HepG2 (cell line): ENCODE measurements at regions not wholly inside any gene's neighbourhood (a gene's known extent, or its start where the extent isn't known, plus 50 kb on each side); places are given as distances from the start of the nearest gene placed in this dataset.

Source experiments
- ATAC-seq: fragments of 200-7000 bp; cut with Tn5 transposase; 3 replicates; pipeline ENCODE4 v1.9.1; 2020; ENCODE audit warnings: mild to moderate bottlenecking, moderate library complexity
- BruUV-seq: library from RNA; stranded (reverse); fragments of 400-500 nt; replicated peaks from 2 replicates; lab custom pipeline; 2021; lab: Mats Ljungman, UMichigan
- CTCF ChIA-PET: fragments of 300-600 bp; formaldehyde crosslinking; extraction: SDS; loops from one replicate; lab custom pipeline; 2021; ENCODE audit warnings: low total read pairs, inconsistent platforms, low intra/inter-chr PET ratio; lab: Yijun Ruan, JAX
- POLR2A ChIA-PET: fragments of 350-600 bp; sonication (Branson Sonifier 250); formaldehyde crosslinking; loops from one replicate; lab custom pipeline; 2020; ENCODE audit warnings: antibody characterized with exemption, inconsistent platforms; lab: Yijun Ruan, JAX
- DNase-seq: peaks from one replicate; pipeline ENCODE4 v3.0.0-alpha.2; 2015; ENCODE audit warnings: low spot score
- FAIRE-seq: peaks from 3 replicates; lab custom pipeline; 2011; peaks lifted over from hg19 to GRCh38; lab: Jason Lieb, UNC
- H2AFZ ChIP-seq: one replicate; pipeline ENCODE4 v1.6.1; 2011; ENCODE audit warnings: low read length, inconsistent platforms
- H3K27ac ChIP-seq: fragments of 300-600 bp; 3 replicates; pipeline ENCODE4 v1.8.0; 2011; ENCODE audit warnings: mixed run types, mild to moderate bottlenecking, mixed read lengths, low read length, inconsistent platforms; ENCODE audit not compliant: insufficient read depth; ENCODE audit errors: extremely low read length
- H3K27me3 ChIP-seq, 2 experiments: fragments of 200-600 bp in 1 of 2; 2 replicates in 1 of 2; 3 replicates in 1 of 2; pipeline versions ENCODE4 v1.6.0 to v1.8.0; 2011; ENCODE audit warnings: low read length in 2 of 2, mild to moderate bottlenecking in 2 of 2, moderate library complexity in 2 of 2, inconsistent platforms in 1 of 2; ENCODE audit not compliant: insufficient read depth in 2 of 2, control insufficient read depth in 1 of 2
- H3K36me3 ChIP-seq, 2 experiments: fragments of 200-600 bp in 1 of 2; replicated peaks in 1 of 2; 2 replicates in 1 of 2; 3 replicates in 1 of 2; pipeline versions ENCODE4 v1.5.1 to v1.8.0; 2011; ENCODE audit warnings: low read length in 2 of 2, inconsistent platforms in 1 of 2; ENCODE audit not compliant: insufficient read depth in 2 of 2, control insufficient read depth in 1 of 2
- H3K4me1 ChIP-seq: 2 replicates; pipeline ENCODE4 v1.5.1; 2012; ENCODE audit warnings: low read length, inconsistent platforms; ENCODE audit not compliant: insufficient read depth
- H3K4me2 ChIP-seq: 2 replicates; pipeline ENCODE4 v1.6.0; 2011; ENCODE audit warnings: low read depth, low read length, inconsistent platforms
- H3K4me3 ChIP-seq, 3 experiments: fragments of 200-600 bp in 1 of 3; sonication (generic), shearing (Covaris generic) in 1 of 3; replicated peaks in 1 of 3; 2 replicates each; pipeline ENCODE4 v1.5.1; 2011 to 2016; ENCODE audit warnings: low read length in 3 of 3, inconsistent platforms in 2 of 3, low read depth in 2 of 3, mild to moderate bottlenecking in 2 of 3, control low read depth in 1 of 3, mixed read lengths in 1 of 3; ENCODE audit not compliant: insufficient read depth in 1 of 3
- H3K79me2 ChIP-seq: one replicate; pipeline ENCODE4 v1.6.1; 2011; ENCODE audit warnings: low read length, inconsistent platforms; ENCODE audit not compliant: insufficient read depth
- H3K9ac ChIP-seq: 2 replicates; pipeline ENCODE4 v1.6.0; 2011; ENCODE audit warnings: mild to moderate bottlenecking, low read depth, low read length, inconsistent platforms; ENCODE audit not compliant: insufficient read depth
- H3K9me3 ChIP-seq: 2 replicates; pipeline ENCODE4 v1.5.1; 2012; ENCODE audit warnings: mild to moderate bottlenecking, low read length
- H4K20me1 ChIP-seq: 2 replicates; pipeline ENCODE4 v1.6.0; 2011; ENCODE audit warnings: inconsistent platforms, mild to moderate bottlenecking, low read length, moderate library complexity; ENCODE audit not compliant: insufficient read depth
- CEBPG ChIP-seq: IDR thresholded peaks from 2 replicates; pipeline ENCODE4 v1.6.1; 2016
- ELK4 ChIP-seq: sonication (generic); formaldehyde crosslinking; IDR thresholded peaks from 2 replicates; pipeline ENCODE4 v1.9.0; 2021; ENCODE audit warnings: missing genetic modification reagents, borderline replicate concordance
- FOSL2 ChIP-seq: sonication (generic); formaldehyde crosslinking; IDR thresholded peaks from 2 replicates; pipeline ENCODE4 v1.4.0; 2020; ENCODE audit warnings: missing genetic modification reagents
- GMEB1 ChIP-seq: sonication (generic); formaldehyde crosslinking; IDR thresholded peaks from 2 replicates; pipeline ENCODE4 v1.5.1; 2020; ENCODE audit warnings: missing genetic modification reagents, mild to moderate bottlenecking, borderline replicate concordance
- HOXD1 ChIP-seq: sonication (generic); formaldehyde crosslinking; IDR thresholded peaks from 2 replicates; pipeline ENCODE4 v1.5.0; 2020; ENCODE audit warnings: missing genetic modification reagents
- MIXL1 ChIP-seq: IDR thresholded peaks from 2 replicates; pipeline ENCODE4 v1.6.1; 2016
- NCOA1 ChIP-seq: sonication (generic); formaldehyde crosslinking; IDR thresholded peaks from 2 replicates; pipeline ENCODE4 v1.9.0; 2021; ENCODE audit warnings: missing genetic modification reagents
- THAP7 ChIP-seq: sonication (generic); formaldehyde crosslinking; IDR thresholded peaks from 2 replicates; pipeline ENCODE4 v1.8.1; 2023; ENCODE audit warnings: mild to moderate bottlenecking, missing genetic modification reagents
- ZBTB20 ChIP-seq: sonication (generic); formaldehyde crosslinking; IDR thresholded peaks from 2 replicates; pipeline ENCODE4 v1.8.1; 2023; ENCODE audit warnings: missing genetic modification reagents, low read depth, mild to moderate bottlenecking, borderline replicate concordance
- ZNF256 ChIP-seq: sonication (generic); formaldehyde crosslinking; conservative IDR thresholded peaks from 2 replicates; pipeline ENCODE4 v1.4.0; 2020; ENCODE audit warnings: missing genetic modification reagents
- ZNF280D ChIP-seq: sonication (generic); formaldehyde crosslinking; IDR thresholded peaks from 2 replicates; pipeline ENCODE4 v1.5.1; 2020; ENCODE audit warnings: mild to moderate bottlenecking, missing genetic modification reagents
- ZNF556 ChIP-seq: sonication (generic); formaldehyde crosslinking; IDR thresholded peaks from 2 replicates; pipeline ENCODE4 v1.4.0; 2020; ENCODE audit warnings: mild to moderate bottlenecking, missing genetic modification reagents, borderline replicate concordance
- ZNF670 ChIP-seq: sonication (generic); formaldehyde crosslinking; IDR thresholded peaks from 2 replicates; pipeline ENCODE4 v1.8.0; 2022; ENCODE audit warnings: mild to moderate bottlenecking, missing genetic modification reagents, borderline replicate concordance
- ZNF7 ChIP-seq: IDR thresholded peaks from 2 replicates; pipeline ENCODE4 v1.6.1; 2016; ENCODE audit warnings: missing biosample characterization, missing genetic modification reagents
- WGBS: methylation state at CpG from one replicate; pipeline ENCODE4 v1.1.6; 2017; ENCODE audit warnings: low lambda C conversion rate; 5-methylcytosine and 5-hydroxymethylcytosine counted together
- in situ Hi-C: cut with HindIII; loops from 2 replicates; pipeline ENCODE4 v1.10.0; 2017; ENCODE audit warnings: low pct_unique_long_range_greater_than_20kb; ENCODE audit not compliant: extremely low pct_ligation_motif_present
- intact Hi-C: fragments of 100-400 bp; cut with micrococcal nuclease; formaldehyde crosslinking; loops from one replicate; pipeline ENCODE4 v1.10.0; 2022; ENCODE audit not compliant: unreplicated experiment

GRCh38 chr15:37246065-37246464, 145.7 kb upstream of the MEIS2 start:
- ChIA-PET POLR2A (no interaction called here), CTCF (no interaction called here)
- Histone ChIP-seq H3K9ac (no peak overlapping the region), H3K4me3 (no peak overlapping the region), H3K4me2 (no peak overlapping the region), H3K79me2 (no peaks in the 10 kb centered on the region), H3K27me3 (no peaks in the 10 kb centered on the region), H3K27ac (no peak overlapping the region), H3K9me3 (no peaks in the 10 kb centered on the region), H2AFZ (no peak overlapping the region), H3K36me3 (no peaks in the 10 kb centered on the region), H3K4me1 (no peaks in the 10 kb centered on the region), H4K20me1 (no peaks in the 10 kb centered on the region)
- no peak for FAIRE-seq
- no peak for TF ChIP-seq GMEB1 (CRISPR knock-in tag)
- TF ChIP-seq NCOA1 (CRISPR knock-in tag): no peak
- TF ChIP-seq ZNF7: no peak
- no peak for TF ChIP-seq ZNF256 (CRISPR knock-in tag)
- TF ChIP-seq ZNF670: no peak
- 3% methylated on average over 1 of the region's 1 CpG for WGBS
- in situ Hi-C loops (loop anchor here (25.0 kb wide), 1 partner anchor 616 kb away; no protein-coding TSS in a partner anchor), intact Hi-C loops (no loop called here)
- BruUV-seq: no TSS peak
- DNase-seq: no peak
- ATAC-seq: no peak

- intact Hi-C loops: no loop called here
- Histone ChIP-seq H3K4me2 (no peak overlapping the region), H3K79me2 (no peaks in the 10 kb centered on the region), H3K4me3 (no peak overlapping the region), H3K9me3 (no peaks in the 10 kb centered on the region), H4K20me1 (no peaks in the 10 kb centered on the region), H3K27ac (no peak overlapping the region), H3K36me3 (no peaks in the 10 kb centered on the region), H2AFZ (no peak overlapping the region), H3K4me1 (no peaks in the 10 kb centered on the region), H3K27me3 (no peaks in the 10 kb centered on the region), H3K9ac (no peak overlapping the region)
- ATAC-seq: no peak
- no peak for DNase-seq
- WGBS: 0% methylated on average over 3 of the region's 3 CpGs
- no TSS peak for BruUV-seq
- no peak for FAIRE-seq
- CTCF ChIA-PET: no interaction called here
- in situ Hi-C loops: loop anchor here (25.0 kb wide), 1 partner anchor 615 kb away; no protein-coding TSS in a partner anchor
- POLR2A ChIA-PET: no interaction called here
- no peak for TF ChIP-seq MIXL1 (CRISPR knock-in tag)
- TF ChIP-seq THAP7 (CRISPR knock-in tag): no peak
- TF ChIP-seq FOSL2: no peak
- no peak for TF ChIP-seq ELK4 (CRISPR knock-in tag)
- no peak for TF ChIP-seq ZBTB20 (CRISPR knock-in tag)
- no peak for TF ChIP-seq ZNF556 (CRISPR knock-in tag)
- TF ChIP-seq CEBPG (CRISPR knock-in tag): no peak
- no peak for TF ChIP-seq HOXD1
- no peak for TF ChIP-seq ZNF280D (CRISPR knock-in tag)
Observed at GRCh38 chr15:37246856-37247255, 146.5 kb upstream of the MEIS2 start.
